T-helper 1 cell treated with Interleukin-12 subunit alpha and Interleukin-12 subunit beta and Interleukin-4 antibody, amounts not matched to agents 30 μg/mL and 1 μg/mL, for 36 hours (primary cell): ENCODE measurements at regions not wholly inside any gene's neighbourhood (a gene's known extent, or its start where the extent isn't known, plus 50 kb on each side); places are given as distances from the start of the nearest gene placed in this dataset.

ENCODE experiments used
- H3K27ac Mint-ChIP-seq: one replicate; pipeline ENCODE4 v1.8.0; 2021; ENCODE audit warnings: mild to moderate bottlenecking, mixed read lengths
- H3K27me3 Mint-ChIP-seq: one replicate; pipeline ENCODE4 v1.8.0; 2021; ENCODE audit warnings: low read depth, mixed read lengths
- H3K36me3 Mint-ChIP-seq: one replicate; pipeline ENCODE4 v1.8.0; 2021; ENCODE audit warnings: low read depth, mixed read lengths
- H3K4me1 Mint-ChIP-seq: one replicate; pipeline ENCODE4 v1.8.0; 2021; ENCODE audit warnings: low read depth, mixed read lengths
- H3K4me3 Mint-ChIP-seq: one replicate; pipeline ENCODE4 v1.8.0; 2021; ENCODE audit warnings: mild to moderate bottlenecking, moderate library complexity, mixed read lengths
- H3K9me3 Mint-ChIP-seq: one replicate; pipeline ENCODE4 v1.8.0; 2021; ENCODE audit warnings: mixed read lengths

GRCh38 chr7:25495342-25496250 lies 267.3 kb upstream of the NPVF start:
- no peaks in the 10 kb centered on the region for H3K9me3 Mint-ChIP-seq

GRCh38 chr7:25496476-25497368 lies 268.4 kb upstream of the NPVF start:
- Mint-ChIP-seq H3K9me3 (no peaks in the 10 kb centered on the region), H3K36me3 (peaks cover 6% of the 10 kb centered on the region), H3K27ac (peak overlapping the region; percentile 87), H3K4me1 (peaks cover 15% of the 10 kb centered on the region), H3K27me3 (peaks cover 7% of the 10 kb centered on the region), H3K4me3 (peak overlapping the region; percentile 79)

More at GRCh38 chr7:25495342-25496250, 267.3 kb upstream of the NPVF start:
- peaks cover 15% of the 10 kb centered on the region for H3K4me1 Mint-ChIP-seq
- no peak overlapping the region for H3K4me3 Mint-ChIP-seq
- H3K36me3 Mint-ChIP-seq, result peaks cover 6% of the 10 kb centered on the region
- peaks cover 4% of the 10 kb centered on the region for H3K27me3 Mint-ChIP-seq
- no peak overlapping the region for H3K27ac Mint-ChIP-seq

GRCh38 chr7:25500393-25500921 lies 272.2 kb upstream of the NPVF start:
- Mint-ChIP-seq H3K36me3 (peaks cover 6% of the 10 kb centered on the region), H3K9me3 (no peaks in the 10 kb centered on the region), H3K4me1 (peaks cover 13% of the 10 kb centered on the region), H3K27ac (no peak overlapping the region), H3K4me3 (no peak overlapping the region), H3K27me3 (peaks cover 10% of the 10 kb centered on the region)

GRCh38 chr7:25503306-25503705 lies 275.0 kb upstream of the NPVF start:
- H3K36me3 Mint-ChIP-seq, result no peaks in the 10 kb centered on the region
- H3K27me3 Mint-ChIP-seq, result peaks cover 10% of the 10 kb centered on the region
- no peak overlapping the region for H3K27ac Mint-ChIP-seq
- no peak overlapping the region for H3K4me3 Mint-ChIP-seq
- no peaks in the 10 kb centered on the region for H3K9me3 Mint-ChIP-seq
- H3K4me1 Mint-ChIP-seq, result no peaks in the 10 kb centered on the region

GRCh38 chr7:25512061-25512687 lies 283.9 kb upstream of the NPVF start:
- peaks cover 3% of the 10 kb centered on the region for H3K4me1 Mint-ChIP-seq
- H3K4me3 Mint-ChIP-seq, result no peak overlapping the region
- no peak overlapping the region for H3K27ac Mint-ChIP-seq
- peaks cover 3% of the 10 kb centered on the region for H3K9me3 Mint-ChIP-seq
- peaks cover 14% of the 10 kb centered on the region for H3K27me3 Mint-ChIP-seq
- no peaks in the 10 kb centered on the region for H3K36me3 Mint-ChIP-seq

- Mint-ChIP-seq H3K27me3 (no peaks in the 10 kb centered on the region), H3K9me3 (peaks cover 11% of the 10 kb centered on the region), H3K36me3 (peaks cover 1% of the 10 kb centered on the region), H3K27ac (no peak overlapping the region), H3K4me3 (no peak overlapping the region), H3K4me1 (peaks cover 16% of the 10 kb centered on the region)
Observed at GRCh38 chr7:25515633-25516275, 287.5 kb upstream of the NPVF start.

- peaks cover 7% of the 10 kb centered on the region for H3K36me3 Mint-ChIP-seq
- no peak overlapping the region for H3K4me3 Mint-ChIP-seq
- no peak overlapping the region for H3K27ac Mint-ChIP-seq
- H3K9me3 Mint-ChIP-seq, result peaks cover 24% of the 10 kb centered on the region
- peaks cover 34% of the 10 kb centered on the region for H3K4me1 Mint-ChIP-seq
- H3K27me3 Mint-ChIP-seq, result no peaks in the 10 kb centered on the region
Observed at GRCh38 chr7:25517906-25518305, 289.6 kb upstream of the NPVF start.

GRCh38 chr7:25520017-25520416 lies 291.7 kb upstream of the NPVF start:
- Mint-ChIP-seq H3K27ac (peak overlapping the region; percentile 75), H3K4me1 (peaks cover 38% of the 10 kb centered on the region), H3K4me3 (peak overlapping the region; percentile 41)

GRCh38 chr7:25520516-25520915 lies 292.2 kb upstream of the NPVF start:
- peaks cover 14% of the 10 kb centered on the region for H3K27me3 Mint-ChIP-seq
- peak overlapping the region; percentile 75 for H3K27ac Mint-ChIP-seq
- H3K36me3 Mint-ChIP-seq, result peaks cover 11% of the 10 kb centered on the region
- peaks cover 34% of the 10 kb centered on the region for H3K9me3 Mint-ChIP-seq
- peaks cover 38% of the 10 kb centered on the region for H3K4me1 Mint-ChIP-seq
- peak overlapping the region; percentile 41 for H3K4me3 Mint-ChIP-seq

More at GRCh38 chr7:25520017-25520416, 291.7 kb upstream of the NPVF start:
- H3K9me3 Mint-ChIP-seq, result peaks cover 34% of the 10 kb centered on the region
- H3K36me3 Mint-ChIP-seq, result peaks cover 11% of the 10 kb centered on the region
- H3K27me3 Mint-ChIP-seq, result peaks cover 11% of the 10 kb centered on the region

- H3K4me3 Mint-ChIP-seq, result no peak overlapping the region
- peaks cover 38% of the 10 kb centered on the region for H3K4me1 Mint-ChIP-seq
- peaks cover 34% of the 10 kb centered on the region for H3K9me3 Mint-ChIP-seq
- H3K27me3 Mint-ChIP-seq, result peaks cover 18% of the 10 kb centered on the region
- H3K27ac Mint-ChIP-seq, result no peak overlapping the region
- H3K36me3 Mint-ChIP-seq, result peaks cover 11% of the 10 kb centered on the region
Observed at GRCh38 chr7:25521236-25521635, 292.9 kb upstream of the NPVF start.

GRCh38 chr7:25522727-25523126 lies 294.4 kb upstream of the NPVF start:
- no peak overlapping the region for H3K4me3 Mint-ChIP-seq
- peaks cover 11% of the 10 kb centered on the region for H3K36me3 Mint-ChIP-seq
- peaks cover 25% of the 10 kb centered on the region for H3K27me3 Mint-ChIP-seq
- H3K27ac Mint-ChIP-seq, result peak overlapping the region; percentile 71
- peaks cover 34% of the 10 kb centered on the region for H3K9me3 Mint-ChIP-seq
- peaks cover 38% of the 10 kb centered on the region for H3K4me1 Mint-ChIP-seq

- no peak overlapping the region for H3K4me3 Mint-ChIP-seq
Observed at GRCh38 chr7:25527665-25528170, 299.4 kb upstream of the NPVF start.

GRCh38 chr7:25529320-25529719 lies 301.0 kb upstream of the NPVF start:
- Mint-ChIP-seq H3K27ac (no peak overlapping the region), H3K9me3 (peaks cover 4% of the 10 kb centered on the region), H3K36me3 (no peaks in the 10 kb centered on the region), H3K4me1 (no peaks in the 10 kb centered on the region), H3K27me3 (peaks cover 31% of the 10 kb centered on the region), H3K4me3 (no peak overlapping the region)

More at GRCh38 chr7:25527665-25528170, 299.4 kb upstream of the NPVF start:
- Mint-ChIP-seq H3K9me3 (peaks cover 15% of the 10 kb centered on the region), H3K27ac (no peak overlapping the region), H3K27me3 (peaks cover 31% of the 10 kb centered on the region), H3K4me1 (peaks cover 9% of the 10 kb centered on the region), H3K36me3 (peaks cover 5% of the 10 kb centered on the region)
